DND-41 (cell line): ENCODE measurements at regions not wholly inside any gene's neighbourhood (a gene's known extent, or its start where the extent isn't known, plus 50 kb on each side); places are given as distances from the start of the nearest gene placed in this dataset.

Experiments
- EZH2 ChIP-seq: IDR thresholded peaks from 3 replicates; pipeline ENCODE4 v1.6.1; 2012; ENCODE audit warnings: borderline replicate concordance, low read depth, mild to moderate bottlenecking, moderate library complexity, low read length, inconsistent platforms; ENCODE audit not compliant: severe bottlenecking
- TF ChIP-seq, protein P1 (sequence below): IDR thresholded peaks from 2 replicates; pipeline ENCODE4 v1.5.1; 2012; ENCODE audit warnings: borderline replicate concordance, low read length, moderate library complexity, mild to moderate bottlenecking; ENCODE audit not compliant: poor library complexity, severe bottlenecking; ENCODE audit errors: extremely low read depth

DNA sequence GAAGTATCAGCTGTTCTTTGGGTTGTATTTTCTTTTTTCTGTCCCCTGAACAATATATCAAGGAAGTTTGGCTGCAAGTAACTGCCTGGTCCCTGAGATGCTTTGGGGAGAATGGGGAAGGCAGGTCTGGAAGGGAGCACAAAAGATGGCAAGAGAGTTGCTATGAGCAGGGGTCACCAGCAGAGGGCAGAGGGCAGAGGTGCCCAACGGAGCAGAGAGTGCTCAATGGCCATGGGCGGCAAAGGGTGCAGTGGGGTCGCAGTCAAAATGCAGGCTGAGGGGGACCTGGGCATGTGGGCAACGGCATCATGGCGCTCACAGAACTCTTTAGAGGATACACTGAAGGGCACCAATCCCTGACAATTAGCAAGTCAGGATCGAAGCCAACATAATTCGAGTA, 107.7 kb upstream of the ATP8B1 start:
- TF ChIP-seq, protein P1, sequence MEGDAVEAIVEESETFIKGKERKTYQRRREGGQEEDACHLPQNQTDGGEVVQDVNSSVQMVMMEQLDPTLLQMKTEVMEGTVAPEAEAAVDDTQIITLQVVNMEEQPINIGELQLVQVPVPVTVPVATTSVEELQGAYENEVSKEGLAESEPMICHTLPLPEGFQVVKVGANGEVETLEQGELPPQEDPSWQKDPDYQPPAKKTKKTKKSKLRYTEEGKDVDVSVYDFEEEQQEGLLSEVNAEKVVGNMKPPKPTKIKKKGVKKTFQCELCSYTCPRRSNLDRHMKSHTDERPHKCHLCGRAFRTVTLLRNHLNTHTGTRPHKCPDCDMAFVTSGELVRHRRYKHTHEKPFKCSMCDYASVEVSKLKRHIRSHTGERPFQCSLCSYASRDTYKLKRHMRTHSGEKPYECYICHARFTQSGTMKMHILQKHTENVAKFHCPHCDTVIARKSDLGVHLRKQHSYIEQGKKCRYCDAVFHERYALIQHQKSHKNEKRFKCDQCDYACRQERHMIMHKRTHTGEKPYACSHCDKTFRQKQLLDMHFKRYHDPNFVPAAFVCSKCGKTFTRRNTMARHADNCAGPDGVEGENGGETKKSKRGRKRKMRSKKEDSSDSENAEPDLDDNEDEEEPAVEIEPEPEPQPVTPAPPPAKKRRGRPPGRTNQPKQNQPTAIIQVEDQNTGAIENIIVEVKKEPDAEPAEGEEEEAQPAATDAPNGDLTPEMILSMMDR = peak; percentile 53
- TF ChIP-seq EZH2 = no peak
